ENCODE measurements at regions not wholly inside any gene's neighbourhood (a gene's known extent, or its start where the extent isn't known, plus 50 kb on each side); places are given as distances from the start of the nearest gene placed in this dataset.

- Histone ChIP-seq H2AFZ (ENCODE audit: low read length, unreplicated experiment) (no peak overlapping the region), H3K4me1 (ENCODE audit: control insufficient read depth, insufficient read depth, low read length, unreplicated experiment) (no peaks in the 10 kb centered on the region), H3K27ac (ENCODE audit: low read depth, low read length) (no peak overlapping the region), H3K36me3 (ENCODE audit: insufficient read depth, low read length) (no peaks in the 10 kb centered on the region), H3K79me2 (ENCODE audit: control insufficient read depth, insufficient read depth, low read length, unreplicated experiment) (no peaks in the 10 kb centered on the region), H3K4me3 (ENCODE audit: low read depth, low read length) (no peak overlapping the region), H3K27me3 (ENCODE audit: insufficient read depth, low read length) (no peaks in the 10 kb centered on the region)
Observed at GRCh38 chr10:108434559-108435252, 1270.2 kb upstream of the SORCS1 start.

- no peaks in the 10 kb centered on the region for H3K36me3 ChIP-seq (ENCODE audit: insufficient read depth, low read length)
- H3K27ac ChIP-seq (ENCODE audit: low read depth, low read length): no peak overlapping the region
- no peak overlapping the region for H2AFZ ChIP-seq (ENCODE audit: low read length, unreplicated experiment)
- no peak overlapping the region for H3K4me3 ChIP-seq (ENCODE audit: low read depth, low read length)
- H3K79me2 ChIP-seq (ENCODE audit: control insufficient read depth, insufficient read depth, low read length, unreplicated experiment): no peaks in the 10 kb centered on the region
- H3K27me3 ChIP-seq (ENCODE audit: insufficient read depth, low read length): no peaks in the 10 kb centered on the region
- peaks cover 3% of the 10 kb centered on the region for H3K4me1 ChIP-seq (ENCODE audit: control insufficient read depth, insufficient read depth, low read length, unreplicated experiment)
Observed at GRCh38 chr10:108427146-108427545, 1262.6 kb upstream of the SORCS1 start.

- Histone ChIP-seq H3K27ac (ENCODE audit: low read depth, low read length) (no peak overlapping the region), H3K36me3 (ENCODE audit: insufficient read depth, low read length) (no peaks in the 10 kb centered on the region), H3K79me2 (ENCODE audit: control insufficient read depth, insufficient read depth, low read length, unreplicated experiment) (no peaks in the 10 kb centered on the region), H3K4me1 (ENCODE audit: control insufficient read depth, insufficient read depth, low read length, unreplicated experiment) (peaks cover 3% of the 10 kb centered on the region), H3K27me3 (ENCODE audit: insufficient read depth, low read length) (no peaks in the 10 kb centered on the region), H2AFZ (ENCODE audit: low read length, unreplicated experiment) (peak overlapping the region; percentile 6), H3K4me3 (ENCODE audit: low read depth, low read length) (no peak overlapping the region)
Observed at GRCh38 chr10:108425283-108425964, 1260.9 kb upstream of the SORCS1 start.

GRCh38 chr10:108424656-108425055 is 1260.2 kb upstream of the SORCS1 start:
- H3K36me3 ChIP-seq (ENCODE audit: insufficient read depth, low read length): no peaks in the 10 kb centered on the region
- H3K4me1 ChIP-seq (ENCODE audit: control insufficient read depth, insufficient read depth, low read length, unreplicated experiment): peaks cover 3% of the 10 kb centered on the region
- H3K27me3 ChIP-seq (ENCODE audit: insufficient read depth, low read length): no peaks in the 10 kb centered on the region
- no peaks in the 10 kb centered on the region for H3K79me2 ChIP-seq (ENCODE audit: control insufficient read depth, insufficient read depth, low read length, unreplicated experiment)
- no peak overlapping the region for H2AFZ ChIP-seq (ENCODE audit: low read length, unreplicated experiment)
- H3K27ac ChIP-seq (ENCODE audit: low read depth, low read length): no peak overlapping the region
- no peak overlapping the region for H3K4me3 ChIP-seq (ENCODE audit: low read depth, low read length)

- Histone ChIP-seq H3K4me1 (ENCODE audit: control insufficient read depth, insufficient read depth, low read length, unreplicated experiment) (peaks cover 3% of the 10 kb centered on the region), H2AFZ (ENCODE audit: low read length, unreplicated experiment) (no peak overlapping the region), H3K27ac (ENCODE audit: low read depth, low read length) (no peak overlapping the region), H3K36me3 (ENCODE audit: insufficient read depth, low read length) (no peaks in the 10 kb centered on the region), H3K79me2 (ENCODE audit: control insufficient read depth, insufficient read depth, low read length, unreplicated experiment) (no peaks in the 10 kb centered on the region), H3K4me3 (ENCODE audit: low read depth, low read length) (no peak overlapping the region), H3K27me3 (ENCODE audit: insufficient read depth, low read length) (no peaks in the 10 kb centered on the region)
Observed at GRCh38 chr10:108422286-108422685, 1257.8 kb upstream of the SORCS1 start.

- Histone ChIP-seq H3K36me3 (ENCODE audit: insufficient read depth, low read length) (no peaks in the 10 kb centered on the region), H3K79me2 (ENCODE audit: control insufficient read depth, insufficient read depth, low read length, unreplicated experiment) (no peaks in the 10 kb centered on the region), H3K4me1 (ENCODE audit: control insufficient read depth, insufficient read depth, low read length, unreplicated experiment) (peaks cover 3% of the 10 kb centered on the region), H2AFZ (ENCODE audit: low read length, unreplicated experiment) (no peak overlapping the region), H3K27me3 (ENCODE audit: insufficient read depth, low read length) (no peaks in the 10 kb centered on the region), H3K27ac (ENCODE audit: low read depth, low read length) (no peak overlapping the region), H3K4me3 (ENCODE audit: low read depth, low read length) (no peak overlapping the region)
Observed at GRCh38 chr10:108421266-108421665, 1256.8 kb upstream of the SORCS1 start.

GRCh38 chr10:108413954-108414353 is 1249.4 kb upstream of the SORCS1 start:
- Histone ChIP-seq H3K4me1 (ENCODE audit: control insufficient read depth, insufficient read depth, low read length, unreplicated experiment) (no peaks in the 10 kb centered on the region), H3K79me2 (ENCODE audit: control insufficient read depth, insufficient read depth, low read length, unreplicated experiment) (no peaks in the 10 kb centered on the region), H3K4me3 (ENCODE audit: low read depth, low read length) (no peak overlapping the region), H2AFZ (ENCODE audit: low read length, unreplicated experiment) (no peak overlapping the region), H3K36me3 (ENCODE audit: insufficient read depth, low read length) (no peaks in the 10 kb centered on the region), H3K27ac (ENCODE audit: low read depth, low read length) (no peak overlapping the region), H3K27me3 (ENCODE audit: insufficient read depth, low read length) (no peaks in the 10 kb centered on the region)

- Histone ChIP-seq H3K4me1 (ENCODE audit: control insufficient read depth, insufficient read depth, low read length, unreplicated experiment) (no peaks in the 10 kb centered on the region), H3K27me3 (ENCODE audit: insufficient read depth, low read length) (no peaks in the 10 kb centered on the region), H3K79me2 (ENCODE audit: control insufficient read depth, insufficient read depth, low read length, unreplicated experiment) (no peaks in the 10 kb centered on the region), H3K4me3 (ENCODE audit: low read depth, low read length) (no peak overlapping the region), H3K36me3 (ENCODE audit: insufficient read depth, low read length) (no peaks in the 10 kb centered on the region), H2AFZ (ENCODE audit: low read length, unreplicated experiment) (no peak overlapping the region), H3K27ac (ENCODE audit: low read depth, low read length) (no peak overlapping the region)
Observed at GRCh38 chr10:108412323-108412722, 1247.8 kb upstream of the SORCS1 start.

GRCh38 chr10:108411894-108412293 is 1247.4 kb upstream of the SORCS1 start:
- no peak overlapping the region for H3K4me3 ChIP-seq (ENCODE audit: low read depth, low read length)

GRCh38 chr10:108411206-108411605 is 1246.7 kb upstream of the SORCS1 start:
- H3K79me2 ChIP-seq (ENCODE audit: control insufficient read depth, insufficient read depth, low read length, unreplicated experiment): no peaks in the 10 kb centered on the region
- H3K27ac ChIP-seq (ENCODE audit: low read depth, low read length): no peak overlapping the region
- H3K4me3 ChIP-seq (ENCODE audit: low read depth, low read length): no peak overlapping the region
- no peaks in the 10 kb centered on the region for H3K4me1 ChIP-seq (ENCODE audit: control insufficient read depth, insufficient read depth, low read length, unreplicated experiment)
- no peaks in the 10 kb centered on the region for H3K27me3 ChIP-seq (ENCODE audit: insufficient read depth, low read length)
- no peak overlapping the region for H2AFZ ChIP-seq (ENCODE audit: low read length, unreplicated experiment)
- no peaks in the 10 kb centered on the region for H3K36me3 ChIP-seq (ENCODE audit: insufficient read depth, low read length)

More at GRCh38 chr10:108411894-108412293, 1247.4 kb upstream of the SORCS1 start:
- Histone ChIP-seq H3K27ac (ENCODE audit: low read depth, low read length) (no peak overlapping the region), H3K4me1 (ENCODE audit: control insufficient read depth, insufficient read depth, low read length, unreplicated experiment) (no peaks in the 10 kb centered on the region), H3K27me3 (ENCODE audit: insufficient read depth, low read length) (no peaks in the 10 kb centered on the region), H2AFZ (ENCODE audit: low read length, unreplicated experiment) (no peak overlapping the region), H3K36me3 (ENCODE audit: insufficient read depth, low read length) (no peaks in the 10 kb centered on the region), H3K79me2 (ENCODE audit: control insufficient read depth, insufficient read depth, low read length, unreplicated experiment) (no peaks in the 10 kb centered on the region)

GRCh38 chr10:108410236-108410635 is 1245.7 kb upstream of the SORCS1 start:
- Histone ChIP-seq H3K27ac (ENCODE audit: low read depth, low read length) (no peak overlapping the region), H3K4me1 (ENCODE audit: control insufficient read depth, insufficient read depth, low read length, unreplicated experiment) (no peaks in the 10 kb centered on the region), H3K27me3 (ENCODE audit: insufficient read depth, low read length) (no peaks in the 10 kb centered on the region), H3K36me3 (ENCODE audit: insufficient read depth, low read length) (no peaks in the 10 kb centered on the region), H2AFZ (ENCODE audit: low read length, unreplicated experiment) (no peak overlapping the region), H3K4me3 (ENCODE audit: low read depth, low read length) (no peak overlapping the region), H3K79me2 (ENCODE audit: control insufficient read depth, insufficient read depth, low read length, unreplicated experiment) (no peaks in the 10 kb centered on the region)
